Ovary (tissue), 7 donors: ENCODE measurements at regions not wholly inside any gene's neighbourhood (a gene's known extent, or its start where the extent isn't known, plus 50 kb on each side); places are given as distances from the start of the nearest gene placed in this dataset.

ENCODE experiments used
- DNase-seq, 5 donors: peaks; one replicate each; pipeline ENCODE4 v3.0.0-alpha.2; 2019 to 2020
- H3K27ac ChIP-seq, 2 donors: fragments of 200-600 bp; one replicate each; pipeline versions ENCODE4 v1.5.1 to v1.8.0; 2019 to 2022
- H3K27me3 ChIP-seq: fragments of 200-600 bp; one replicate; pipeline ENCODE4 v1.8.0; 2022
- H3K36me3 ChIP-seq: fragments of 200-600 bp; sonication (generic); one replicate; pipeline ENCODE4 v1.5.1; 2019
- H3K4me1 ChIP-seq: one replicate; pipeline ENCODE4 v1.8.1; 2013; ENCODE audit warnings: mild to moderate bottlenecking, moderate library complexity; ENCODE audit not compliant: insufficient read depth
- H3K4me3 ChIP-seq: fragments of 200-600 bp; sonication (generic); one replicate; pipeline ENCODE4 v1.5.1; 2017
- H3K9me3 ChIP-seq, 2 donors: fragments of 200-600 bp in 1 of 2; sonication (generic) in 1 of 2; one replicate each; pipeline versions ENCODE4 v1.5.1 to v1.8.1; 2013 to 2019; ENCODE audit warnings: mild to moderate bottlenecking in 1 of 2, moderate library complexity in 1 of 2
- CTCF ChIP-seq, 3 donors: fragments of 450-650 bp in 2 of 3; fragments of 200-600 bp in 1 of 3; IDR thresholded peaks; one replicate each; pipeline versions ENCODE4 v1.5.1 to v1.8.0; 2016 to 2022; ENCODE audit warnings: antibody characterized with exemption in 3 of 3, mild to moderate bottlenecking in 1 of 3
- EP300 ChIP-seq: sonication (generic); formaldehyde crosslinking; IDR thresholded peaks from one replicate; pipeline ENCODE4 v1.6.1; 2017; ENCODE audit warnings: antibody characterized with exemption
- POLR2A ChIP-seq: fragments of 450-650 bp; IDR thresholded peaks from one replicate; pipeline ENCODE4 v1.6.1; 2017; ENCODE audit warnings: antibody characterized with exemption, mild to moderate bottlenecking, moderate library complexity
- WGBS, 3 donors: extraction: QIAGEN DNeasy Blood & Tissue Kit in 1 of 3; methylation state at CpG; one replicate each; pipeline versions ENCODE4 v1.1.5 to v1.1.7; 2013 to 2017; 5-methylcytosine and 5-hydroxymethylcytosine counted together
- intact Hi-C, 4 donors: fragments of 100-400 bp; cut with DNase I; formaldehyde crosslinking; loops; one replicate each; pipeline versions ENCODE4 v1.11.0 to v1.15.1; 2022 to 2023
- donor health status: DM: no; HTN: no; CAD: no; lungs with moderate emphysema.
- donor health status: DM: no; HTN: no; CAD: no.
- donor health status: Bipolar disorder and iron deficiency.
- donor health status: DM: no; HTN: no; CAD: no.
- donor health status: DM: yes; HTN: yes; CAD: no.

GRCh38 chr6:56370561-56371211, 123.3 kb upstream of the COL21A1 start:
- DNase-seq: peak in 4 of 5 donors; percentile 40 to 78 (median 53)
- Histone ChIP-seq H3K4me3 (no peak overlapping the region), H3K9me3 (no peaks in the 10 kb centered on the region), H3K4me1 (peaks cover 13% of the 10 kb centered on the region), H3K36me3 (no peaks in the 10 kb centered on the region), H3K27ac (peak overlapping the region in 1 of 2 donors; percentile 48), H3K27me3 (no peaks in the 10 kb centered on the region)
- intact Hi-C loops: loop anchor here in 1 of 4 donors (10.0 kb wide), 1 partner anchor 74 kb away; no protein-coding TSS in a partner anchor
- 8 to 17% (median 8%) methylated on average over 2 of the region's 2 CpGs for WGBS, 3 donors
- TF ChIP-seq POLR2A (no peak), EP300 (peak; percentile 20)

GRCh38 chr6:56370127-56370540, 122.8 kb upstream of the COL21A1 start:
- Histone ChIP-seq H3K4me1 (peaks cover 10% of the 10 kb centered on the region), H3K36me3 (no peaks in the 10 kb centered on the region), H3K4me3 (no peak overlapping the region), H3K27ac (peak overlapping the region in 1 of 2 donors; percentile 48), H3K27me3 (no peaks in the 10 kb centered on the region), H3K9me3 (no peaks in the 10 kb centered on the region)
- WGBS, 3 donors: 60 to 76% (median 68%) methylated on average over 10 of the region's 10 CpGs
- DNase-seq: peak in 1 of 5 donors; percentile 53
- intact Hi-C loops: loop anchor here in 1 of 4 donors (10.0 kb wide), 1 partner anchor 75 kb away; no protein-coding TSS in a partner anchor
- TF ChIP-seq CTCF (IDR thresholded peaks at IDR 0.05): no peak
- no peak for TF ChIP-seq EP300
- TF ChIP-seq POLR2A: no peak

GRCh38 chr6:56368491-56368890, 121.1 kb upstream of the COL21A1 start:
- Histone ChIP-seq H3K4me1 (peaks cover 10% of the 10 kb centered on the region), H3K36me3 (no peaks in the 10 kb centered on the region), H3K9me3 (no peaks in the 10 kb centered on the region), H3K27me3 (no peaks in the 10 kb centered on the region), H3K4me3 (no peak overlapping the region), H3K27ac (no peak overlapping the region)
- no peak for TF ChIP-seq CTCF (IDR thresholded peaks at IDR 0.05)
- TF ChIP-seq EP300: no peak
- no peak for TF ChIP-seq POLR2A
- intact Hi-C loops: loop anchor here in 1 of 4 donors (10.0 kb wide), 1 partner anchor 226 kb away; no protein-coding TSS in a partner anchor
- DNase-seq: no peak
- WGBS, 3 donors: 21 to 29% (median 21%) methylated on average over 3 of the region's 3 CpGs

- no peaks in the 10 kb centered on the region for H3K36me3 ChIP-seq
- peaks cover 1% of the 10 kb centered on the region for H3K4me1 ChIP-seq
- 57 to 75% (median 68%) methylated on average over 6 of the region's 6 CpGs for WGBS, 3 donors
- no peak for DNase-seq
- TF ChIP-seq CTCF (IDR thresholded peaks at IDR 0.05) (no peak), POLR2A (no peak), EP300 (no peak)
- H3K9me3 ChIP-seq: no peaks in the 10 kb centered on the region
- no peak overlapping the region for H3K27ac ChIP-seq
- no peak overlapping the region for H3K4me3 ChIP-seq
- H3K27me3 ChIP-seq: no peaks in the 10 kb centered on the region
- intact Hi-C loops: loop anchor here in 1 of 4 donors (10.0 kb wide), 1 partner anchor 229 kb away; no protein-coding TSS in a partner anchor
These were observed 118.9 kb upstream of the COL21A1 start for GRCh38 chr6:56366141-56366852.
